HG02970 (cell line): ENCODE measurements at regions not wholly inside any gene's neighbourhood (a gene's known extent, or its start where the extent isn't known, plus 50 kb on each side); places are given as distances from the start of the nearest gene placed in this dataset.

Experiments
- ATAC-seq: cut with Tn5 transposase; IDR thresholded peaks from one replicate; pipeline ENCODE4 v1.9.1; 2021; ENCODE audit warnings: mild to moderate bottlenecking, moderate library complexity, moderate number of reproducible peaks; ENCODE audit not compliant: unreplicated experiment, low FRiP score

DNA sequence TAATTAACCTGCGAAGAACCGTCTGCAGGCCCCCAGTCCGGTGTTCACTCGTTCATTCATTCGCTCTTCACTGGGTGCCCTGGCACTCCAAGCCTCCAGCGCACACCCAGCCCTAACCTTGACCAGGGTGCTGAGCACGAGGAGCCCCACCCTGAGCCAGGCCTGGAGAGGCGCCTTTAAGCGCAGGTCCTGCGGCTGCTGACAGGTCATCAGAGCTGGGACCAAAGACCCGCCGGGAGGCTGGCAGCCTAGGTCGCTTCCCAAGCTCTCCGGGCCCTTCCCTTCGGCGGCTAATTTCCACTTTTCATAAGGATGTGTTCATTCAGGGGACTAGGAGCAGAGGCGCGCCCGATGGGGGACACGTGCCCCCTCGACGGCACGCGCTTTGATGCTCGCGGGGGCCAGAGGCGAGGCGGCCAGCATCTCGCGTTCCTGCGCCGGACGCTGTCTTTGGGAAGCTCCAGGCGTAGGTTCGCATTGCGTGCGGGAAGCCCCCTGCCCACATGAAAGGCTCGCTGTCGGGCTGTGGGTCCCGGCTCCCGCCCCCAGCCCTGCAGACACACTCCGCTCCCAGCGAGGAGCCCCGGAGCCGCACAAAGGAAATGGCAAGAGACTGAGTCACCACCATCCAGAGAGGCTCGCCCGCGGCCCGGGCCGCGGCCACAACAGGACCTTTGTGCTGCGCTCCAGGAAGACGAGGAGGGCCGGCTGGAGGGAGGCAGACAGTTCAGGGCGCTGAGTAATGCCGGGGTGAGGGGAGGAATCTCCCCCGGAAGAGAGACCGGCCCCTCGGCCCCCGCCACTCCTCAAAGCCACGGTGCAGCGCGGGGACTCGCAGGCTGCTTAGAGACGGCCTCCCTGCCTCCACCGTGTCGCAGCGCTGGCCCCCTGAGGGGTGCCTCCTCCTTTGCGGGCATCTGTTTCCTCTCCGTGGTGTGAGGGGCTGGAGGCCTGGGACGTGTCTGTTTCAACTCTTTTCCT, 266.4 kb upstream of the HES1 start:
- no peak for ATAC-seq

DNA sequence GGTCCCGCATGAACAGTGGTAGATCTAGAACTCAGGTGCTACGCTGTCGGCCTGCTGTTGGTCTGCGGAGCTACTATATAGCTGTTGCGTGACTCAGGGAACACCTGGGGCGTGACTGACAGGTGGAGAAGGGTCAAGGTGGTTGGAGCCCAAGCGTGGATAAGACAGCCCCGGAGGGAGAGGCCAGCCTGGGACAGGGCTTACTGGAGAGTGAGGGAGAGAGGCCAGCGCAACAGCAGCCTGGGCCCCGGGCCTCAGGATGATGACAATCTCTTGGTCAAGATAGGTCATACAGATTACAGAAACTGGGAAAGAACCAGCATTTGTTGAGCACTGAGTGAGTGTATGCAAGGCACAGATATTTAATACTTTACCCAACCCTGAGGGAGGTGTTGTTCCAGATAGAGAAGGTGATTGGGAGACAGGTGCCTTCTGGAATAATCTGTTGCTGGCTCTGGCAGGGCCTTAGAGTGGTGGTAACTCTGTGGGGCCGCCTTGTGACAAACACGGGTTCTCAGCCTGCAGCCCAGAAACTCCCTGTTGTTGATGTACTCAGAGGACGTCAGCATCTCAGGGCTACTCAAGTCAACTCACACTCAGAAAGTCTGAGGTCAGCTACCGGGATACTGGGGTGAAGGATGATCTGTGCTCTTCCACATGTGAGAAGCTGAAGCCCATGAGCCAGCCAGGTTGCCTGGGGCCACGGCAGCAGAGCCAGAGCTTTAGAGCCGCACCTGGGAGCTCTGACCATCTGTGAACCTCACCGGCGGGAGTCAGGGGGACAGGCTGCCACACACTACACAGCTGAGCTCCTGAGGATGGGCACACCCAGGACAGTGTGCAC, 265.4 kb upstream of the HES1 start:
- ATAC-seq: no peak

DNA sequence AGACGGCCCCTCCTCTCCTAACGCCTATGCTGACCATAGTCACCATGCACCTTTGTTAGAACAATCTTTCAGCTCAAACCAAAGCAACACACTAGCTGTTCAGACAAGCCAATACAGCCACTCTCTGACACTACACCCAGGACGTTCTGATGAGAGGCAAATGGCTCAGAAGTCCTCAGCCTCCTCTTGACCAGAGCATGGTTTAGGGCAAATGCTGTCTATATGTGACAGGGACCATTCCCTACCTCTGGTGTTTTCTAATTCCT, 264.8 kb upstream of the HES1 start:
- ATAC-seq: no peak

DNA sequence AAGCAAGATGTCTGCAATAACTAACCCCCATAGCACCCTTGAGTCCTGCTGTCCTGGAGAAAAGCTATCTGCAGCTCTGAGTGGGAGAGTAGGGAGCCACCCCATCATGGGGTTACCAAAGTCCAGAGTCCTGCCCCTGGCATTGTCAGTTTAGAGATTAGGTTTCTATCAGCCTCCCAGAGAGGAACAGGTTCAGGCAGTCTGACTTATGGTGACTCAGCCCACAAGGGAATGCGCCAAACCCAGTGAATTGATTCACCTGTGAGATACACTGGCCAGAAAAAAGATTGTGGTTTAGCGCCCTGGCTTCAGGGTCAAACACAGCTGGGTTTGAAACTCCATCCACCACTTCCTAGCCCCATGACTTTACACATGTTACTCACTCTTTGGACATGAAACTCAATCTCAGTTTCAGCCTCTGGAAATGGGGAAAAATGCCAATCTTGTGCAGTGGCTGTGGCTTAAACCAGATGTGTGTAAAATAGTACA, 263.6 kb upstream of the HES1 start:
- ATAC-seq: no peak

DNA sequence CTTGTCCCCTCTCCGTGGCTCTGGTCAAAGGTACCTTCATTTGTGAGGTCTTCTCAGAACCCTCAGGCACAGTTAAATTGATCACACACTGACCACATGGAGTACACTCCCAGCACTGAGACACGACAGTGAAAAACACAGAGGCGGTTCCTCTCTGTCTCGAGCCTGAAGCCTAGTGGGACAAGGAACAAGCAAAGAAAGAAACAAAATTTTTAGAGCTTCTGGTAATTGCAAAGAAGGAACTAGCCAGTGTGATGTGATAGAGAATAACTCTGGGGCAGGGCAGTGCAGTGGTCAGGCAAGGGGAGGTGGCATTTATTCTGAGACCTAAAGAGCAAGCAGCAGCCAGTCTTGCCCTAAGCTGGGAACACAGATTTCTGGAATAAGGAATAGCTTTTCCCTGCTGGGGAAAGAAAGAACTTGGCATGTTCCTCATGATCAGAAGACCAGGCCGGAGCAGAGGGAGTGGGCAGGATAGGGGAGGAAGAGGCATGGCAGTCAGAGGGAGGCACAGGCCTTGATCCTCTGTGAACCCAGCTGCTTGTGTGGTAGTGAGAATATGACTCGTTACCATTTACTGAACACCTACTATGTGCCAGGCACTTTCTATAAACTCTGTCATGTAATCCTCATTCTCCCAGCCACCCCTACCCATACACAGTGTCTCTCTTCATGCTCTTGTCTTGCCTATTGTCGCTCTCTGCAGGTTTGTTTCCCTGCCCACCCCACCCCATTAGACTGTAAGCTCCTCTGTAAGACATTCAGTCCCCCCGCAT, 262.3 kb upstream of the HES1 start:
- ATAC-seq: no peak

DNA sequence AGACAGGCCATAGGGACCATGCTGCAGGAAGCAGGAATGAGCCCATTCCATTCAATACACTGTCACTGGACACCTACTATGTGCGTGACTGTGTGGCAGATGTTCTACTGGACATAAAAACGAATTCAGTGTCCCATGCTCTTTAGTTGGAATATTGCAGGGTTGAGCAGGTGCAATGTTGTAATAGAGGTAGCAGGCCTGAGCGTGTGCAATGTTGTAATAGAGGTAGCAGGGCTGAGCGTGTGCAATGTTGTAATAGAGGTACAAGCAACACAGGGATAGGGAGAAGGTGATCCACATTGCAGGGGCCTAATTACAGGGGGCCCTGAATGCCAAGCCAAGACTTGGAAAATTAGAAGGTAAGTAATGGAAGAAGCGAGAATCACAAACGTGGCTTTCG, 261.4 kb upstream of the HES1 start:
- ATAC-seq: no peak

DNA sequence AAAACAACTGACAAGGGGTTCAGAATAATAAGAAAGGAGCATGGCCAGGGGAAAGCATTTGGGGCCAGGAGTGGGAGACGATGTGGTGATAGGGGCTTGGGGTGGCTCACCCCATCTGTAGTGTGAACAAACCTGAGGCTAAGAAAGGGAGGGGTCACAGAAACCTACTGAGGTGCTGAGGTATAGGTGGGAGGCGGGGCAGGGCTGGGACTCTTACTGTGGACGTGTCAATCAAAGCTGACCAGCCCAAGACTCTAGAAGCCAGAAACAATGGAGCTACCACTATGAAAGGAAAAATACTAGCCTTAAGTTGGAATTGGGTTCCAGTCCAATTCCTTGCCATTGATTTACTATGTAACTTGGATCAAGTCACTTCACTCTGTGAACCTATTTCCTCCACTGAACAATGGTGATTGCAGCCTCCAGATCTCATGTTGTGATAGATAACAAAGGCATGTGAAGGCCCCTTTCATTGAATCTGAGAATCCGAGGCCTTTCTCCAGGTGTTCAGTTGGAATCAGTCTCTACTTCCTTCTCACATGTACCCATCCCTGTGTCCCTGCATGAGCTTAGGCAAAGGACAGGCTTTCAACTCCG, 260.9 kb upstream of the HES1 start:
- no peak for ATAC-seq

DNA sequence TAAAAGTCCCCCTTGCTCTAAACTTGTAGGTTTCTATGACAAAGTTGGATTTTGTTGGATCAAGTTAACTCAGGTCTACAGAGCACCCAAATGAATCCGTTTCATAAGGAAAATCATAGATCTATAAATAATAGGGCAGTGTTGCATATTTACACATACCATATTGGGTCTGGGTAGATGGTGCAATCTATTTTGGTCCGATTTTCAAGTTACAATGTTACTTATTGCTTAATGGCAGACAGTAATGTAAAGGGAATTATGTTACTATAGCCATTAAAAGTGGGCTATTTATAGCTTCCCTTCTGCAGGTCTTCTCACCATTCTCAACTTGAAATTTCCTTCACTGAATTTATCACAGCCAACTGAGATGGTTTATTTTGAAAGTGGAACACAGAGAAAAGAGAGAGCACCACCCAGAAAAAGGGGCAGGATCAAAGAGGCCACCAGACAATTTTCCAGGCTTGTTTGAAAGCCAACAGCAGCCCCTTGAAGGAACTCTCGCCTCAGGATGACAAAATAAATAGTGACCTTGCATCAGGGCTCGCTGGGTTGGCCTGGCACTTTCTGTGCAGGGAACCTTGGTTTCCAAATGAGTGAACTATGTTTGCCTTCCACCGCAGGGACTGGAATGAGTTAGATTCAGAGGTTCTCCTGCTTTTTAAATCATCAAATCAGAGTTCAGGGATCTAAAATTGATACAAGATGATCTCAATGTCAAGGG, 260.2 kb upstream of the HES1 start:
- no peak for ATAC-seq

DNA sequence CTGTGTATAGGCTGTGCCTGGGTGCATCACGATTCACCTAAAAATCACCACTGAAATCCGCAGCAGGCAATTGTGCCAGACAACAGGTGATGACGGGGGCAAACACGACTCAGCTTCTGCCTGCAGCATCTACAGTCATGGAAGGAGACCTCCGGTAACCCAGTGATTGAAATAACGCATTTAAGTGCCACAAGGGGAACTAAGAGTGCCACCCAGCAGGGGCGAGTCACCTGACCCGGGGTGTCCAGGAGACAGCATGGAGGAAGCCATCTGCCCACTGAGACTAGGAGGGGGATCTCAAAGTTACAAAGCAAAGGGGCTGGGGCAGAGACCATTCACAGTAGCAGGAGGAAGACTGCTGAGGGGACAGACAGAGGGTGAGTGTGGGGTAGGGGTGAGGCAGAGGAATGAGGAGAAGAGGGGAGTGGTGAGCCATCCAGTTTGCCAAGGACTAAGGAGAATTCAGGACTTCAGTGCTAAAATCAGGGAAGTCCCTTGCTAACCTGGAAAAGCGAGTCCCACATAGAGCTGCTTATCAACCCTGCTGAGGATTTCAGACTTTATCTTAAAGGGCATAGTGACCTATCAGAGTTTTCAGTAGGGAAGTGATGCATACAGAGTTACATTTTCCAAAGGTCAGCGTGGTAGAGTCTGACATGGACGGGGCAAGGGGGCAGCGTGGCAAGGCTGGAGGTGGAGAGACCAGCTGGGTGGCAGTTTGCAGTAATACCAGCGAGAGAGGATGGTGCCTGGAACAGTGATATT, 256.7 kb upstream of the HES1 start:
- ATAC-seq: no peak

DNA sequence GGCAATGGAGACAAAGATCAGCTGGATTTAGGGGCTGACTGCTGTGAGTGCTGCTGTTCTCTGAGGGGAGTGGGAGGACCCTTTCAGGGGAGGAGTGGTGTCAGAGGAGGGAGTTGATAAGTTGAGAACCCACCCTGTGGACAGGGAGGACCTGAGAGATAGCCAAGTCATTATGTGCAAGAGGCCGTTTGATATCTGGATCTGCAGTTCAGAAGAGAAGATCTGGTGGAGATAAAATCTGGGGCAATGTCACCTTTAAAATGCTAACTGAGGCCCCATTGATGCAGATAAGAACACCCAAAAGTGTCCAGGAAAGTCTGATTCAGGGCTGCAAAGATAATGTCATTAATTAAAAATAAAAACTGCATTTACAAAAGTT, 256.1 kb upstream of the HES1 start:
- no peak for ATAC-seq

DNA sequence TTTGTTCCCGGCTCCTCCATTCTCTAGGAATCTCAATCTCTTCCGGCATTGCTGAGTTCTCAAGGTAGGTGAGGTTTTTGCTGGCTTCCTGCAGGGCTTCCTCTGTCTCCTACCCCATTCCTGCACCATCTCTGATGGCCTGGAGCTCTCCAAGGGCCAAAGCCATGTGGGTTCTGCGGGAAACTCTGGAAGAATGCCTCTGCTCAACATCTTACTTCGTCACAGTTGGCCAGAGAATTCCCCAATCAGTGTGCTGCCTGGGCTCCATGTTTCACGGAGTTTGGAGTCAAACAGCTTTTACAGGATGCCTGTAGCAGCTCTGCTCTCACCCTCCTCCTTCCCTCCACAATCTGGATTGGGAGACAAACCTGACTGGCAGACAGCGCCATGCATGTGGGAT, 253.9 kb upstream of the HES1 start:
- no peak for ATAC-seq

DNA sequence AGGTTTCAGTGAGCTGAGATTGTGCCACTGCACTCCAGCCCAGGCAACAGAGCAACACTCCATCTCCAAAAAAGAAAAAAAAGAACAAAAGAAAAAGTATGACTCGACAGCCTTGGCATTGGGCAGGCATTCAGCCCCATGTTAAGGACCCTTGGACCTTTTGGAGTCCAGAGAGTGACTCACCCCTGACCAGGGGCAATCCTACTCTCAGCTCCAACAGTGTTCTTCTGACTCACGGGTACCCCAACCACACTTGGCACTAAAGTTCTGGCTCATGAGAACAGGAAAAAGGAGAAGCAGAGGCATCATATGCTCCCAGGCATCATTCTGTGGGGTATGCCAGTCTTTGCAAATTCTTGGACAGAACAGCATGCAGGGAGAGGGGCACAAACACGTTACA, 252.4 kb upstream of the HES1 start:
- ATAC-seq: no peak

DNA sequence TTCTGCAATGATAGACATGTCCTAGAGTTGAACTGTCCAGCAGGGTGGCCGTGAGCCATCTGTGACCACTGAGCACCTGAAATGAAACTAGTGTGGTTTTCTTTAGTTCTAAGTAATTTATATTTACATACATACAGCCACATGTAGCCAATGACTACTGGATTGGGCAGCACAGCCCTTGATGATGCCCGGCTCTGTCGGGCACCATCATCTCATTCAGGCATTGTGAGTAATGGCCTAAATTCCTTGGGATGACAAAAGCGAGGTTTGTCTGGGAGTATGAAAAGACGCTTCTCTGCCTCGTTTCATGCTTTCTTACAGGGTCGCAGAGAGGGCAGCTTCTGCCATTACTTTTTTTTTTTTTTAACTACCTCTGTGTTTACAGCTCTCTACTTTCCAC, 251.9 kb upstream of the HES1 start:
- ATAC-seq: no peak

DNA sequence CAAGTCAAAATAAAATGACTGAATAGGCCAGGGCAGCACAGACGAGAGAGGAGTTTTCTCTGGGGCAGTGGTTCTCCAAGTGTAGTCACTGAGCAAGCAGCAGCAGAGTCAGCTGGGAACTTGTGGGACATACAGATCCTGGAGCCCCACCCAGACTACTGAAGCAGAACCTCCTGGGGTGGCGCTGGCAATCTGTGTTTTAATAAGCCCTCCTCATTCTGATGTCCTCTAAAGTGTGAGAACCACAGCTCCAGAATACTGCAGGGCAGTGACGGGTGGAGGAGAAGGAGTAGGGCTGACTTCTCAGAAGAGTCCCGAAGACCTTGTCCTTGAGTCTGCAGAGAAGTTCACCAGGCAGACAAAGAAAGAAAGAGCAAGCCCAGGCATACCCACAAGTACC, 251.3 kb upstream of the HES1 start:
- no peak for ATAC-seq

DNA sequence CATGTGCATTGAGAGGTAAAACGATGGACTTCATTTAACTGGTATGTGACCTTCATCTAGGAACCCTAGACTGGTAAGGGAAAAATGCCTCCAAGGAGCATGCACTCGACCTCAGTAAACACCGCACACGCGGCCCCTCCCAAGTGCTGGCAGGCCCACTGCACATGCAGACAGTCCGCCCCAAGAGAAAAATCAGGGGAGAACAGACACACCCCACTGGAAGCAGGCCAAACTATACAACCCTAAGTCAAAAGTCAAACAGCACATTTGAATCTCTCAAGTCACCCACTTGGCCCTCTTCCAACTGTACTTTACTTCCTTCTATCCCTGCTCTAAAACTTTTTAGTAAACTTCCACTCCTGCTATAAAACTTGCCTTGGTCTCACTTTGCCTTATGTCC, 250.1 kb upstream of the HES1 start:
- no peak for ATAC-seq

DNA sequence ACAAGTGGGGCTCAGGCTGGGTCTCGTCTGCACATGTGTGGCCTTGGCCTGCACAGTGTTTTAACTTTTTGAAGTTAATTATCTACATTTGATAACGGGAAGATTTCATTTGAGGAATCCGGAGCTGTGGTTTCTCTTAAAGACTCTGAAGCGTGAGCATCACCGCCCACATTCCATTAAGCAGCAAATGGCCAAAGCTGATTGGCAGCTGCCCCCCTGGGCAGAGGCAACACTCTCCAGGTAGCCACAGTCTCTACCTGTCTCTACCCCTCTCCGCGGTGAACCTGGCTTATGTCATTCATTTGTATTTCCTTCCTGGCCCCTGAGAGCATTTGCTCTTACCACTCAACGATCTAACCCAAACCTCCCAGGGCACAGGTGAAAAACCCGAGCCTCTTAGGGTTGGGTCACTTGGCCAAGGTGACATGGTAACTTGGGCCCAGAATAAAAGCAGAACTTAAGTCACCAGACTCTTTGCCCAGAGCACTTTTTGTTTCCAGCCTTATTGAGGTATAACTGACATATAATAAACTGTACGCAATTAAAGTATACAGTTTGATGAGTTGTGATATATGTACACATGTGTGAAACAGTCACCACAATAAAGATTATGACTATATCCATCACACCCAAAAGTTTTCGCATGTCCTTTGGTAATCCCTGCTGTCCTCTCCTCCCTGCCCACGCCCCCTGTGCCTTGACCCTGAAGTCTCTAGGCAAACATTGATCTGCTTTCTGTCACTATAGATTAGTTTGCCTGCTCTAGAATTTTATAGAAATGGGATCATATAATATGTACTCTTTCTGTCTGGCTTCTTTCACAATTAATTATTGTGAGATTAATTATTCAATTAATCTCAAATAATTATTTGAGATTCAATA, 245.7 kb upstream of the HES1 start:
- no peak for ATAC-seq

DNA sequence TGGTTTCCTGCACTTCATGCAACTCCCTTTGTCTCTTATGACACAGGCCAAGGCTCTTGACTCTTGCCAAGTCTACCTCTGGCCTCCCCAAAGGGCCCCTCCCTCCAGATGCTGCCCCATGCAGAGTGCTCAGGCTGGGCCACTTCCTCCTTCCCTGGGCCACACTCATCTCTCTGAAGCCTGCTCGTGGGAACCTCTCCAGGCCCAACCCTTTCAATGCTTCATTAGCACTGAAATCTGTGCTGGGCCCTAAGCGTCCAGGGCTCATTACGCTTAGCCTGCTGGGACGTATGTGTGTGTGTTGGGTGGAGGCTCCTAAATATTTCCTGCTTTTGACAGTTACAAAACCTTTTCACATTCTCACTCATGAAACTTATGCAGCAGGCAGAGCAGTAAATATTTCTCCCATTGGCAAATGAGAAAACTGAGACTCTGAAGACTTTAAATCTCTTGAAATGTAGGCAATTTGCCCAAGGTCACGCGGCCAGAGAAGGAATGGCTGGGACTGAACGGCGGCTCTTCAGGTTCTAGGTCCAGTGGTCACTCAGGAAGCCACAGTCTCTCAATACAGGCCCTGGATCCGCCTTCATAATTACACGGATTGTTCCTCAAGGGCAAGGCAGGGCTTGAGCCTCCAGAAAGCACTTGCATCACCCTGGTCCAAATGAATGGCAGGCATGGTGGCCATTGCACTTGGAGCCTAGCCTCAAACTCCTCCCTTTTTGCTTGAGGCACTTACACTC, 241.7 kb upstream of the HES1 start:
- no peak for ATAC-seq

DNA sequence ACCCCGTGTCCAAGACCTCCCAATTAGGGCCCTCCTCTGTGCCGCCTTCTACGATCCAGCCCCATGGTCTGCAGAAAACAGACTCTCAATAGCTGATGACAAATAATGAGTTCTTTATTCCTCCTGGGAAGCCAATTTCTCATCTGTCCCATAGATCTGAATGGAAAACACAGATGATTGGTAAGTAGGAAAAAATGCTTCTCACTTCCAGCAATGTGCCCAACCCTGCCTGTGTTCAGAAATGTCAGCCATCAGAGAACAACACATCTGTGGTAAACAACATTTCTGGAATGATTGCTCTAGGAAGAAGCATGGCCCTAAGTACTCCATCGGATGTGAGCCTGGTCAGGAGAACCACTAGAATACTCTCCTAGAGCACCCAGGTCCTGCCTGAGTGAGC, 240.5 kb upstream of the HES1 start:
- ATAC-seq: no peak
